ENCODE measurements at regions not wholly inside any gene's neighbourhood (a gene's known extent, or its start where the extent isn't known, plus 50 kb on each side); places are given as distances from the start of the nearest gene placed in this dataset.

- H3K27ac ChIP-seq: peak overlapping the region in 1 of 12 donors; percentile 69
- 66 to 75% (median 71%) methylated on average over 3 of the region's 3 CpGs for WGBS, 4 donors
- ATAC-seq (no peak), DNase-seq (no peak)
- no peak overlapping the region for H3K4me3 ChIP-seq
- H3K27me3 ChIP-seq: no peaks in the 10 kb centered on the region
- peaks cover 0 to 15% (median 2%) of the 10 kb centered on the region in 12 donors for H3K4me1 ChIP-seq
- intact Hi-C loops (cut with DNase I): loop anchor here in 4 of 10 donors (5.0 to 10.0 kb wide), 2 partner anchors 253 to 256 kb away; no protein-coding TSS in a partner anchor
- no peaks in the 10 kb centered on the region for H3K36me3 ChIP-seq
- H3K9me3 ChIP-seq: no peaks in the 10 kb centered on the region
- TF ChIP-seq CTCF (IDR thresholded peaks at IDR 0.05) (no peak), POLR2A (IDR thresholded peaks at IDR 0.05) (no peak)
Observed at GRCh38 chr1:185421485-185422107, 104.6 kb upstream of the IVNS1ABP start.

- Histone ChIP-seq H3K27me3 (no peaks in the 10 kb centered on the region), H3K4me1 (peaks cover 0 to 9% (median 0%) of the 10 kb centered on the region in 12 donors), H3K9me3 (no peaks in the 10 kb centered on the region), H3K27ac (peak overlapping the region in 1 of 12 donors; percentile 69), H3K4me3 (no peak overlapping the region), H3K36me3 (no peaks in the 10 kb centered on the region)
- TF ChIP-seq CTCF (IDR thresholded peaks at IDR 0.05): no peak
- TF ChIP-seq POLR2A (IDR thresholded peaks at IDR 0.05): no peak
- intact Hi-C loops (cut with DNase I): loop anchor here in 4 of 10 donors (5.0 to 10.0 kb wide), 2 partner anchors 254 to 257 kb away; no protein-coding TSS in a partner anchor
- DNase-seq (no peak), ATAC-seq (peak in 2 of 4 donors; percentile 42 to 59)
Observed at GRCh38 chr1:185420588-185421081, 103.6 kb upstream of the IVNS1ABP start.

- ATAC-seq (no peak), DNase-seq (no peak)
- H3K9me3 ChIP-seq: no peaks in the 10 kb centered on the region
- 28 to 88% (median 84%) methylated on average over 3 of the region's 3 CpGs for WGBS, 4 donors
- H3K27ac ChIP-seq: no peak overlapping the region
- H3K4me3 ChIP-seq: no peak overlapping the region
- TF ChIP-seq CTCF (IDR thresholded peaks at IDR 0.05) (no peak), POLR2A (IDR thresholded peaks at IDR 0.05) (no peak)
- peaks cover 0 to 9% (median 0%) of the 10 kb centered on the region in 12 donors for H3K4me1 ChIP-seq
- intact Hi-C loops (cut with DNase I): loop anchor here in 4 of 10 donors (5.0 to 10.0 kb wide), 2 partner anchors 255 to 258 kb away; no protein-coding TSS in a partner anchor
- H3K27me3 ChIP-seq: no peaks in the 10 kb centered on the region
- H3K36me3 ChIP-seq: no peaks in the 10 kb centered on the region
Observed at GRCh38 chr1:185419718-185420117, 102.7 kb upstream of the IVNS1ABP start.

GRCh38 chr1:185418472-185418871, 101.4 kb upstream of the IVNS1ABP start:
- 52 to 93% (median 89%) methylated on average over 1 of the region's 1 CpG for WGBS, 4 donors

More at GRCh38 chr1:185418472-185418871, 101.4 kb upstream of the IVNS1ABP start:
- DNase-seq (no peak), ATAC-seq (no peak)
- H3K4me1 ChIP-seq: peaks cover 0 to 9% (median 0%) of the 10 kb centered on the region in 12 donors
- no peaks in the 10 kb centered on the region for H3K27me3 ChIP-seq
- intact Hi-C loops (cut with DNase I): no loop called here
- no peak overlapping the region for H3K4me3 ChIP-seq
- H3K27ac ChIP-seq: no peak overlapping the region
- TF ChIP-seq POLR2A (IDR thresholded peaks at IDR 0.05) (no peak), CTCF (IDR thresholded peaks at IDR 0.05) (no peak)
- no peaks in the 10 kb centered on the region for H3K9me3 ChIP-seq
- no peaks in the 10 kb centered on the region for H3K36me3 ChIP-seq
